Osteocyte (in vitro differentiated cells): ENCODE measurements at regions not wholly inside any gene's neighbourhood (a gene's known extent, or its start where the extent isn't known, plus 50 kb on each side); places are given as distances from the start of the nearest gene placed in this dataset.

Experiments
- DNase-seq: peaks from one replicate; pipeline ENCODE4 v3.0.0; 2021; ENCODE audit warnings: mixed read lengths; ENCODE audit not compliant: unreplicated experiment; ENCODE audit errors: extremely low spot score
- H3K27ac Mint-ChIP-seq: one replicate; pipeline ENCODE4 v1.8.0; 2021; ENCODE audit warnings: mild to moderate bottlenecking, mixed read lengths; ENCODE audit not compliant: unreplicated experiment
- H3K27me3 Mint-ChIP-seq: one replicate; pipeline ENCODE4 v1.8.0; 2021; ENCODE audit warnings: mixed read lengths; ENCODE audit not compliant: unreplicated experiment
- H3K36me3 Mint-ChIP-seq: one replicate; pipeline ENCODE4 v1.8.0; 2021; ENCODE audit warnings: mixed read lengths; ENCODE audit not compliant: unreplicated experiment
- H3K4me1 Mint-ChIP-seq: one replicate; pipeline ENCODE4 v1.8.0; 2021; ENCODE audit warnings: mixed read lengths; ENCODE audit not compliant: unreplicated experiment
- H3K4me3 Mint-ChIP-seq: one replicate; pipeline ENCODE4 v1.8.0; 2021; ENCODE audit warnings: mild to moderate bottlenecking, moderate library complexity, mixed read lengths; ENCODE audit not compliant: unreplicated experiment
- H3K9me3 Mint-ChIP-seq: one replicate; pipeline ENCODE4 v1.8.0; 2021; ENCODE audit warnings: mixed read lengths; ENCODE audit not compliant: unreplicated experiment
- TF ChIP-seq, protein P1 (sequence below): fragments of 200-600 bp; sonication (generic); IDR thresholded peaks from 2 replicates; pipeline ENCODE4 v1.5.0; 2021; ENCODE audit warnings: antibody characterized with exemption, mild to moderate bottlenecking, moderate library complexity

- Mint-ChIP-seq H3K9me3 (peaks cover 5% of the 10 kb centered on the region), H3K27ac (no peak overlapping the region), H3K27me3 (no peaks in the 10 kb centered on the region), H3K4me1 (no peaks in the 10 kb centered on the region), H3K4me3 (no peak overlapping the region), H3K36me3 (no peaks in the 10 kb centered on the region)
- no peak for DNase-seq
- TF ChIP-seq, protein P1, sequence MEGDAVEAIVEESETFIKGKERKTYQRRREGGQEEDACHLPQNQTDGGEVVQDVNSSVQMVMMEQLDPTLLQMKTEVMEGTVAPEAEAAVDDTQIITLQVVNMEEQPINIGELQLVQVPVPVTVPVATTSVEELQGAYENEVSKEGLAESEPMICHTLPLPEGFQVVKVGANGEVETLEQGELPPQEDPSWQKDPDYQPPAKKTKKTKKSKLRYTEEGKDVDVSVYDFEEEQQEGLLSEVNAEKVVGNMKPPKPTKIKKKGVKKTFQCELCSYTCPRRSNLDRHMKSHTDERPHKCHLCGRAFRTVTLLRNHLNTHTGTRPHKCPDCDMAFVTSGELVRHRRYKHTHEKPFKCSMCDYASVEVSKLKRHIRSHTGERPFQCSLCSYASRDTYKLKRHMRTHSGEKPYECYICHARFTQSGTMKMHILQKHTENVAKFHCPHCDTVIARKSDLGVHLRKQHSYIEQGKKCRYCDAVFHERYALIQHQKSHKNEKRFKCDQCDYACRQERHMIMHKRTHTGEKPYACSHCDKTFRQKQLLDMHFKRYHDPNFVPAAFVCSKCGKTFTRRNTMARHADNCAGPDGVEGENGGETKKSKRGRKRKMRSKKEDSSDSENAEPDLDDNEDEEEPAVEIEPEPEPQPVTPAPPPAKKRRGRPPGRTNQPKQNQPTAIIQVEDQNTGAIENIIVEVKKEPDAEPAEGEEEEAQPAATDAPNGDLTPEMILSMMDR = no peak
These were observed 795.1 kb upstream of the HS6ST1 start for GRCh38 chr2:129113776-129114175.

GRCh38 chr2:129117434-129117833 lies 798.8 kb upstream of the HS6ST1 start:
- Mint-ChIP-seq H3K36me3 (no peaks in the 10 kb centered on the region), H3K27ac (no peak overlapping the region), H3K4me1 (no peaks in the 10 kb centered on the region), H3K4me3 (no peak overlapping the region), H3K27me3 (no peaks in the 10 kb centered on the region), H3K9me3 (peaks cover 13% of the 10 kb centered on the region)
- TF ChIP-seq, protein P1 = no peak
- no peak for DNase-seq

- Mint-ChIP-seq H3K4me1 (no peaks in the 10 kb centered on the region), H3K9me3 (peaks cover 13% of the 10 kb centered on the region), H3K27ac (no peak overlapping the region), H3K27me3 (no peaks in the 10 kb centered on the region), H3K36me3 (no peaks in the 10 kb centered on the region), H3K4me3 (no peak overlapping the region)
- DNase-seq = no peak
- TF ChIP-seq, protein P1 = no peak
These were observed 799.6 kb upstream of the HS6ST1 start for GRCh38 chr2:129118296-129118695.

DNA sequence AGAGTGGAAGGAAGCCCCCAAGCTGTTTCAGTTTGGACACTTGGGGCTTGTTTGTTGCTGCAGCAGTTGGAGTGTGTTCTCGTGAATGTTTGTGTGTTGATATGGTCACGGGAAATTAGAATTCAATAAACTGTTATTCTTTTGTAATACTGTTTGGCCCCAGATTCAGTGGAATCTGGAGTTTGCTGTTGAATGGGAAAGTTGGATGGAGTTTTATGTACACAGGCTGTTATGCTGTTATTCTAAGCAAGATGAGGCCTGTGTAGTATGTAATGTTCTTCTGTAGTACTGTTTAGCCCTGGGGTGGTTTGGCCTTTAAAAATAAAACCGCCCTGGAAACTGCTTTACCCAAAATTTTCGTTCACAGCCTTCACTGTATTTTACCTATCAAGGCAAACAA lies 810.4 kb upstream of the HS6ST1 start:
- no peak for DNase-seq
- peaks cover 4% of the 10 kb centered on the region for H3K27me3 Mint-ChIP-seq
- H3K27ac Mint-ChIP-seq = no peak overlapping the region
- H3K4me3 Mint-ChIP-seq = no peak overlapping the region
- TF ChIP-seq, protein P1 = no peak
- no peaks in the 10 kb centered on the region for H3K4me1 Mint-ChIP-seq
- no peaks in the 10 kb centered on the region for H3K9me3 Mint-ChIP-seq
- no peaks in the 10 kb centered on the region for H3K36me3 Mint-ChIP-seq

- no peak overlapping the region for H3K27ac Mint-ChIP-seq
- peaks cover 5% of the 10 kb centered on the region for H3K27me3 Mint-ChIP-seq
These were observed 815.3 kb upstream of the HS6ST1 start for GRCh38 chr2:129133692-129134641.

More at GRCh38 chr2:129133692-129134641, 815.3 kb upstream of the HS6ST1 start:
- Mint-ChIP-seq H3K4me3 (no peak overlapping the region), H3K9me3 (no peaks in the 10 kb centered on the region), H3K36me3 (no peaks in the 10 kb centered on the region), H3K4me1 (no peaks in the 10 kb centered on the region)
- TF ChIP-seq, protein P1 = no peak
- DNase-seq = no peak
